H1 (cell line): ENCODE measurements at regions not wholly inside any gene's neighbourhood (a gene's known extent, or its start where the extent isn't known, plus 50 kb on each side); places are given as distances from the start of the nearest gene placed in this dataset.

Experiments
- CTCF ChIA-PET: fragments of 300-600 bp; sonication (Branson Sonifier 250); formaldehyde crosslinking; loops from one replicate; lab custom pipeline; 2021; ENCODE audit not compliant: partially characterized antibody; lab: Charles Lee
- POLR2A ChIA-PET: fragments of 300-600 bp; sonication (Branson Sonifier 250); formaldehyde crosslinking; loops from one replicate; lab custom pipeline; 2021; ENCODE audit warnings: inconsistent platforms; ENCODE audit not compliant: partially characterized antibody; lab: Charles Lee
- DNase-seq, 2 experiments: peaks; one replicate each; pipeline versions ENCODE4 v3.0.0 to v3.0.0-alpha.2; 2010 to 2022; ENCODE audit warnings: low spot score in 2 of 2, low read depth in 1 of 2, mixed read lengths in 1 of 2
- FAIRE-seq: peaks from 2 replicates; lab custom pipeline; 2011; peaks lifted over from hg19 to GRCh38; lab: Jason Lieb, UNC
- H2AFZ ChIP-seq: 2 replicates; pipeline ENCODE4 v1.8.1; 2012; ENCODE audit warnings: low read length, inconsistent platforms
- H2AK5ac ChIP-seq: 2 replicates; pipeline ENCODE4 v1.6.1; 2013; ENCODE audit warnings: low read depth, low read length
- H2BK120ac ChIP-seq: replicated peaks from 2 replicates; pipeline ENCODE3; 2013; ENCODE audit warnings: low read depth, low read length, inconsistent platforms
- H2BK12ac ChIP-seq: 2 replicates; pipeline ENCODE4 v1.6.1; 2013; ENCODE audit warnings: low read depth, low read length
- H2BK15ac ChIP-seq: 2 replicates; pipeline ENCODE4 v1.6.1; 2013; ENCODE audit warnings: low read length
- H2BK20ac ChIP-seq: 2 replicates; pipeline ENCODE4 v1.6.1; 2013; ENCODE audit warnings: low read length
- H2BK5ac ChIP-seq: 2 replicates; pipeline ENCODE4 v1.6.1; 2013; ENCODE audit warnings: low read depth, low read length
- H3K14ac ChIP-seq: 2 replicates; pipeline ENCODE4 v1.6.1; 2013; ENCODE audit warnings: inconsistent platforms; ENCODE audit not compliant: insufficient read length
- H3K18ac ChIP-seq: 2 replicates; pipeline ENCODE4 v1.6.1; 2013; ENCODE audit warnings: low read length; ENCODE audit errors: extremely low read depth
- H3K23ac ChIP-seq: 2 replicates; pipeline ENCODE4 v1.6.1; 2013; ENCODE audit warnings: inconsistent platforms; ENCODE audit not compliant: insufficient read length
- H3K23me2 ChIP-seq: 2 replicates; pipeline ENCODE4 v1.6.1; 2013; ENCODE audit warnings: low read depth, low read length
- H3K27ac ChIP-seq: 2 replicates; pipeline ENCODE4 v1.6.1; 2011; ENCODE audit warnings: low read depth, low read length, inconsistent platforms
- H3K27me3 ChIP-seq, 4 experiments: replicated peaks in 1 of 4; 1 replicate in 1 of 4; 2 replicates in 3 of 4; pipeline versions ENCODE4 v1.6.1 to v1.8.1; 2011 to 2013; ENCODE audit warnings: low read length in 3 of 4, mild to moderate bottlenecking in 3 of 4, inconsistent platforms in 2 of 4, mixed read lengths in 2 of 4, moderate library complexity in 1 of 4; ENCODE audit not compliant: control insufficient read depth in 3 of 4, insufficient read depth in 3 of 4; ENCODE audit errors: extremely low read depth in 1 of 4
- H3K36me3 ChIP-seq, 4 experiments: 2 replicates each; pipeline versions ENCODE4 v1.6.1 to v1.8.1; 2011 to 2013; ENCODE audit warnings: mild to moderate bottlenecking in 4 of 4, low read length in 3 of 4, moderate library complexity in 2 of 4, control low read depth in 1 of 4, inconsistent platforms in 1 of 4; ENCODE audit not compliant: insufficient read depth in 4 of 4, control insufficient read depth in 2 of 4
- H3K4ac ChIP-seq: replicated peaks from 2 replicates; pipeline ENCODE3; 2013; ENCODE audit warnings: low read length, low read depth, mixed read lengths, inconsistent platforms; ENCODE audit not compliant: insufficient read length
- H3K4me1 ChIP-seq, 4 experiments: replicated peaks in 1 of 4; 1 replicate in 1 of 4; 2 replicates in 3 of 4; pipeline versions ENCODE4 v1.6.1 to v1.8.1; 2011 to 2013; ENCODE audit warnings: low read length in 3 of 4, inconsistent platforms in 2 of 4, mixed read lengths in 1 of 4; ENCODE audit not compliant: insufficient read depth in 4 of 4, control insufficient read depth in 3 of 4
- H3K4me2 ChIP-seq, 2 experiments: 2 replicates each; pipeline versions ENCODE4 v1.6.1 to v1.8.1; 2011 to 2013; ENCODE audit warnings: low read depth in 2 of 2, low read length in 2 of 2, control low read depth in 1 of 2, inconsistent platforms in 1 of 2, mild to moderate bottlenecking in 1 of 2; ENCODE audit not compliant: insufficient read depth in 1 of 2
- H3K4me3 ChIP-seq, 4 experiments: fragments of 200-600, 300-600 bp in 1 of 4; sonication (generic), shearing (Covaris generic), sonication (Bioruptor Twin) in 1 of 4; 2 replicates each; pipeline versions ENCODE4 v1.5.1 to v1.8.1; 2011 to 2016; ENCODE audit warnings: low read length in 4 of 4, low read depth in 3 of 4, control low read depth in 2 of 4, inconsistent platforms in 2 of 4, mild to moderate bottlenecking in 2 of 4, mixed read lengths in 1 of 4, moderate library complexity in 1 of 4; ENCODE audit not compliant: insufficient read depth in 2 of 4; ENCODE audit errors: extremely low read depth in 1 of 4
- H3K56ac ChIP-seq: replicated peaks from 2 replicates; pipeline ENCODE3; 2013; ENCODE audit warnings: low read depth, mild to moderate bottlenecking, mixed read lengths, low read length, inconsistent platforms; ENCODE audit not compliant: insufficient read length
- H3K79me1 ChIP-seq: 2 replicates; pipeline ENCODE4 v1.6.1; 2013; ENCODE audit warnings: low read depth, low read length, control low read depth
- H3K79me2 ChIP-seq, 2 experiments: 2 replicates each; pipeline versions ENCODE4 v1.6.1 to v1.8.1; 2012 to 2013; ENCODE audit warnings: low read length in 2 of 2, mild to moderate bottlenecking in 2 of 2, inconsistent platforms in 1 of 2; ENCODE audit not compliant: insufficient read depth in 2 of 2, control insufficient read depth in 1 of 2
- H3K9ac ChIP-seq, 4 experiments: replicated peaks in 1 of 4; 1 replicate in 1 of 4; 2 replicates in 3 of 4; pipeline versions ENCODE4 v1.6.1 to v1.8.1; 2011 to 2013; ENCODE audit warnings: low read depth in 3 of 4, low read length in 3 of 4, control low read depth in 2 of 4, mild to moderate bottlenecking in 2 of 4, moderate library complexity in 2 of 4, inconsistent platforms in 1 of 4; ENCODE audit errors: extremely low read depth in 1 of 4
- H3K9me3 ChIP-seq, 2 experiments: 2 replicates each; pipeline versions ENCODE4 v1.6.1 to v1.8.1; 2012 to 2013; ENCODE audit warnings: mild to moderate bottlenecking in 2 of 2, moderate library complexity in 2 of 2, control low read depth in 1 of 2, inconsistent platforms in 1 of 2, low read depth in 1 of 2, low read length in 1 of 2, mixed read lengths in 1 of 2; ENCODE audit not compliant: insufficient read depth in 2 of 2
- H4K20me1 ChIP-seq, 2 experiments: replicated peaks in 1 of 2; 2 replicates each; pipeline versions ENCODE3 to v1.8.1; 2011 to 2013; ENCODE audit warnings: inconsistent platforms in 2 of 2, low read length in 2 of 2, mild to moderate bottlenecking in 1 of 2; ENCODE audit not compliant: insufficient read depth in 2 of 2, control insufficient read depth in 1 of 2
- H4K5ac ChIP-seq: 2 replicates; pipeline ENCODE4 v1.6.1; 2013; ENCODE audit warnings: low read length, low read depth, mixed read lengths, inconsistent platforms; ENCODE audit not compliant: insufficient read length
- H4K8ac ChIP-seq: 2 replicates; pipeline ENCODE4 v1.8.0; 2013; ENCODE audit warnings: mild to moderate bottlenecking, moderate library complexity, low read length, inconsistent platforms; ENCODE audit not compliant: insufficient read depth; ENCODE audit errors: extremely low read depth
- H4K91ac ChIP-seq: replicated peaks from 2 replicates; pipeline ENCODE3; 2013; ENCODE audit warnings: low read length, mixed read lengths, inconsistent platforms; ENCODE audit not compliant: insufficient read length
- GABPA ChIP-seq: IDR thresholded peaks from 2 replicates; pipeline ENCODE4 v1.6.1; 2011; ENCODE audit warnings: mild to moderate bottlenecking, low read length, moderate library complexity, borderline replicate concordance; ENCODE audit not compliant: insufficient read depth
- RBBP5 ChIP-seq: IDR thresholded peaks from 2 replicates; pipeline ENCODE4 v1.7.1; 2012; ENCODE audit warnings: low read depth, mild to moderate bottlenecking, inconsistent platforms, low read length, moderate library complexity, borderline replicate concordance
- RNF2 ChIP-seq: fragments of 200-900, 300-1000 bp; sonication (generic); IDR thresholded peaks from 2 replicates; pipeline ENCODE4 v1.7.1; 2016; ENCODE audit warnings: borderline replicate concordance, low read depth, mild to moderate bottlenecking, antibody characterized with exemption, low read length; ENCODE audit not compliant: poor library complexity, severe bottlenecking; ENCODE audit errors: missing control alignments
- TCF12 ChIP-seq: IDR thresholded peaks from 2 replicates; pipeline ENCODE4 v1.6.1; 2011; ENCODE audit warnings: low read depth, mild to moderate bottlenecking, low read length
- WGBS, 2 experiments: shearing (Covaris generic) in 1 of 2; methylation state at CpG; one replicate each; pipeline versions ENCODE4 v1.1.6 to v1.1.7; 2013 to 2015; ENCODE audit warnings: low lambda C conversion rate in 2 of 2, mixed read lengths in 2 of 2, inconsistent platforms in 1 of 2, low coverage in 1 of 2, missing lambda C conversion rate in 1 of 2; ENCODE audit not compliant: insufficient replicate concordance in 2 of 2, insufficient coverage in 1 of 2, insufficient read length in 1 of 2; ENCODE audit errors: extremely low coverage in 1 of 2, missing lambda C conversion rate in 1 of 2; 5-methylcytosine and 5-hydroxymethylcytosine counted together

- Histone ChIP-seq H4K91ac (no peak overlapping the region), H3K79me1 (no peaks in the 10 kb centered on the region), H3K79me2 (no peaks in the 10 kb centered on the region), H2BK20ac (no peak overlapping the region), H4K20me1 (no peaks in the 10 kb centered on the region), H4K8ac (no peak overlapping the region), H3K4me1 (no peaks in the 10 kb centered on the region), H3K14ac (no peak overlapping the region), H3K23ac (no peak overlapping the region), H3K18ac (no peak overlapping the region), H2BK12ac (no peak overlapping the region), H2AFZ (no peak overlapping the region), H3K9ac (no peak overlapping the region), H3K9me3 (no peaks in the 10 kb centered on the region), H3K4me2 (no peak overlapping the region), H2BK15ac (no peak overlapping the region), H3K27ac (no peak overlapping the region), H3K4ac (no peak overlapping the region), H3K36me3 (no peaks in the 10 kb centered on the region), H3K4me3 (no peak overlapping the region), H4K5ac (no peak overlapping the region), H2AK5ac (no peak overlapping the region), H2BK120ac (no peak overlapping the region), H2BK5ac (no peak overlapping the region), H3K23me2 (no peaks in the 10 kb centered on the region), H3K27me3 (no peaks in the 10 kb centered on the region), H3K56ac (no peak overlapping the region)
- POLR2A ChIA-PET = no interaction called here
- 90% methylated on average over 4 of the region's 4 CpGs; no CpG with 5 or more reads in 1 of the 2 experiments for WGBS, 2 experiments
- FAIRE-seq = no peak
- CTCF ChIA-PET = no interaction called here
- DNase-seq = no peak
- TF ChIP-seq RNF2 (no peak), GABPA (no peak), RBBP5 (no peak), TCF12 (no peak)
Observed at GRCh38 chr4:100728861-100729260, 211.0 kb upstream of the EMCN start.
